Osteocyte (in vitro differentiated cells): ENCODE measurements at regions not wholly inside any gene's neighbourhood (a gene's known extent, or its start where the extent isn't known, plus 50 kb on each side); places are given as distances from the start of the nearest gene placed in this dataset.

Source experiments
- DNase-seq: peaks from one replicate; pipeline ENCODE4 v3.0.0; 2021; ENCODE audit warnings: mixed read lengths; ENCODE audit not compliant: unreplicated experiment; ENCODE audit errors: extremely low spot score
- H3K27ac Mint-ChIP-seq: one replicate; pipeline ENCODE4 v1.8.0; 2021; ENCODE audit warnings: mild to moderate bottlenecking, mixed read lengths; ENCODE audit not compliant: unreplicated experiment
- H3K27me3 Mint-ChIP-seq: one replicate; pipeline ENCODE4 v1.8.0; 2021; ENCODE audit warnings: mixed read lengths; ENCODE audit not compliant: unreplicated experiment
- H3K36me3 Mint-ChIP-seq: one replicate; pipeline ENCODE4 v1.8.0; 2021; ENCODE audit warnings: mixed read lengths; ENCODE audit not compliant: unreplicated experiment
- H3K4me1 Mint-ChIP-seq: one replicate; pipeline ENCODE4 v1.8.0; 2021; ENCODE audit warnings: mixed read lengths; ENCODE audit not compliant: unreplicated experiment
- H3K4me3 Mint-ChIP-seq: one replicate; pipeline ENCODE4 v1.8.0; 2021; ENCODE audit warnings: mild to moderate bottlenecking, moderate library complexity, mixed read lengths; ENCODE audit not compliant: unreplicated experiment
- H3K9me3 Mint-ChIP-seq: one replicate; pipeline ENCODE4 v1.8.0; 2021; ENCODE audit warnings: mixed read lengths; ENCODE audit not compliant: unreplicated experiment
- TF ChIP-seq, protein P1 (sequence below): fragments of 200-600 bp; sonication (generic); IDR thresholded peaks from 2 replicates; pipeline ENCODE4 v1.5.0; 2021; ENCODE audit warnings: antibody characterized with exemption, mild to moderate bottlenecking, moderate library complexity

DNA sequence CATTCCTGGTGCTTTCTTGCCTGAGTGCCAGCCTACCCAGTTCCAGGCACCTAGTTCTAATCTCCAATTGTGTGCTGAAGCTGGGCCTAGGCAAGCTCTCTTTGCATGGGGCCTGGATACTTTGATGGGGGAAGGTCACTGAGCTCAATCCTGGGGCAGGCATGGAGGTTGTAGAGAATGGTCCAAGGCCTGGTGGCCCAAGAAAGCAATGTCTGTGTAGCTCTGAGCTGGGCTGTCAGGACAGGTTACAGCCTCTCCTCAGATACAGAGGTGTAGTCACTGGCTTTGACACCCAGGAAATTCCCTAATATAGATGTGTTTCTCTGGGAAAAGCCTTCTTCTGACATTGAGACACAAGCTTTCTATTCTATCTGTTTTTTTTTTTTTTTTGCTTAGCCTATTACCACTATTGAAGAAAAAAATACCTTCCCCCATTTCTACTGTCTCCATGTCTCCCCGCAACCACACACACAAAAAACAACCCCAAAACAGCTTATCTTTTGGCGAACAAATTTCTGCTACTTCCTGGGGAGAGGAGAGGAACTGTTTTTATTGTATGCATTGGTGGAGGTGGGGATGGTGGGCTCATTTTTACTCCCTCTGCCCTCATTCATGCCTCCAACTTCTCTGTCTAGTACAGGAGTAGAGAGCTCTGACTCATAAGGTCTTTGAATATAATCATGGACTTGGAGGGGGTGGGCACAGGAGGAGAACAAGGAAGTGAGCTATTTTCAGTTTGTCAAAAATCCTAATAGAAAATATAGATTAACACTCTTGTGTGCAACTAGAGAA, 66.7 kb upstream of the DHX15 start:
- peaks cover 8% of the 10 kb centered on the region for H3K4me1 Mint-ChIP-seq
- H3K9me3 Mint-ChIP-seq, result no peaks in the 10 kb centered on the region
- no peak overlapping the region for H3K27ac Mint-ChIP-seq
- no peak overlapping the region for H3K4me3 Mint-ChIP-seq
- no peak for DNase-seq
- H3K27me3 Mint-ChIP-seq, result no peaks in the 10 kb centered on the region
- TF ChIP-seq, protein P1, sequence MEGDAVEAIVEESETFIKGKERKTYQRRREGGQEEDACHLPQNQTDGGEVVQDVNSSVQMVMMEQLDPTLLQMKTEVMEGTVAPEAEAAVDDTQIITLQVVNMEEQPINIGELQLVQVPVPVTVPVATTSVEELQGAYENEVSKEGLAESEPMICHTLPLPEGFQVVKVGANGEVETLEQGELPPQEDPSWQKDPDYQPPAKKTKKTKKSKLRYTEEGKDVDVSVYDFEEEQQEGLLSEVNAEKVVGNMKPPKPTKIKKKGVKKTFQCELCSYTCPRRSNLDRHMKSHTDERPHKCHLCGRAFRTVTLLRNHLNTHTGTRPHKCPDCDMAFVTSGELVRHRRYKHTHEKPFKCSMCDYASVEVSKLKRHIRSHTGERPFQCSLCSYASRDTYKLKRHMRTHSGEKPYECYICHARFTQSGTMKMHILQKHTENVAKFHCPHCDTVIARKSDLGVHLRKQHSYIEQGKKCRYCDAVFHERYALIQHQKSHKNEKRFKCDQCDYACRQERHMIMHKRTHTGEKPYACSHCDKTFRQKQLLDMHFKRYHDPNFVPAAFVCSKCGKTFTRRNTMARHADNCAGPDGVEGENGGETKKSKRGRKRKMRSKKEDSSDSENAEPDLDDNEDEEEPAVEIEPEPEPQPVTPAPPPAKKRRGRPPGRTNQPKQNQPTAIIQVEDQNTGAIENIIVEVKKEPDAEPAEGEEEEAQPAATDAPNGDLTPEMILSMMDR, result no peak
- H3K36me3 Mint-ChIP-seq, result no peaks in the 10 kb centered on the region

GRCh38 chr4:24655326-24655725, 71.0 kb upstream of the DHX15 start:
- H3K27ac Mint-ChIP-seq, result no peak overlapping the region
- TF ChIP-seq, protein P1, result no peak
- DNase-seq, result no peak
- H3K4me3 Mint-ChIP-seq, result no peak overlapping the region
- H3K36me3 Mint-ChIP-seq, result no peaks in the 10 kb centered on the region
- no peaks in the 10 kb centered on the region for H3K9me3 Mint-ChIP-seq
- no peaks in the 10 kb centered on the region for H3K27me3 Mint-ChIP-seq
- peaks cover 27% of the 10 kb centered on the region for H3K4me1 Mint-ChIP-seq

GRCh38 chr4:24655971-24656370, 71.6 kb upstream of the DHX15 start:
- no peak for DNase-seq
- no peaks in the 10 kb centered on the region for H3K9me3 Mint-ChIP-seq
- no peak overlapping the region for H3K4me3 Mint-ChIP-seq
- H3K4me1 Mint-ChIP-seq, result peaks cover 27% of the 10 kb centered on the region
- TF ChIP-seq, protein P1, result no peak
- H3K27ac Mint-ChIP-seq, result no peak overlapping the region
- no peaks in the 10 kb centered on the region for H3K27me3 Mint-ChIP-seq
- H3K36me3 Mint-ChIP-seq, result no peaks in the 10 kb centered on the region

DNA sequence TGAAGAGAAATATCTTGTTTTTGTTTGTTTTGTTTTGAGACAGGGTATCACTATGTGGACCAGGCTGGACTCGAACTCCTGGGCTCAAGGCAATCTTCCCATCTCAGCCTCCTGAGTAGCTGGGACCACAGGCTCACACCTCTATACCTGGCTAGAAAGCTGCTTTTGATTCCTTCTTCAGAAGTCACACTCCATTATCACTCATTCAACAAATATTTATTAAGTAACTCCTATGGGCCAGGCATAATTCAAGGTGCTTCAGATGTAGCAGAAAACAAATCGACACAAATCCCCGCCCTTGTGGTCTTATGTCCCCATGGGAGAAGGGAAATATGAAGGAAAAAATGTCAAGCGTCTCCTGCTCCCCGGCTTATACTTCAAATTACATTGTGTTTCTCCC, 72.6 kb upstream of the DHX15 start:
- Mint-ChIP-seq H3K9me3 (no peaks in the 10 kb centered on the region), H3K36me3 (no peaks in the 10 kb centered on the region), H3K27ac (no peak overlapping the region), H3K4me1 (peaks cover 27% of the 10 kb centered on the region), H3K4me3 (no peak overlapping the region), H3K27me3 (no peaks in the 10 kb centered on the region)
- TF ChIP-seq, protein P1, result no peak
- DNase-seq, result peak; percentile 13

DNA sequence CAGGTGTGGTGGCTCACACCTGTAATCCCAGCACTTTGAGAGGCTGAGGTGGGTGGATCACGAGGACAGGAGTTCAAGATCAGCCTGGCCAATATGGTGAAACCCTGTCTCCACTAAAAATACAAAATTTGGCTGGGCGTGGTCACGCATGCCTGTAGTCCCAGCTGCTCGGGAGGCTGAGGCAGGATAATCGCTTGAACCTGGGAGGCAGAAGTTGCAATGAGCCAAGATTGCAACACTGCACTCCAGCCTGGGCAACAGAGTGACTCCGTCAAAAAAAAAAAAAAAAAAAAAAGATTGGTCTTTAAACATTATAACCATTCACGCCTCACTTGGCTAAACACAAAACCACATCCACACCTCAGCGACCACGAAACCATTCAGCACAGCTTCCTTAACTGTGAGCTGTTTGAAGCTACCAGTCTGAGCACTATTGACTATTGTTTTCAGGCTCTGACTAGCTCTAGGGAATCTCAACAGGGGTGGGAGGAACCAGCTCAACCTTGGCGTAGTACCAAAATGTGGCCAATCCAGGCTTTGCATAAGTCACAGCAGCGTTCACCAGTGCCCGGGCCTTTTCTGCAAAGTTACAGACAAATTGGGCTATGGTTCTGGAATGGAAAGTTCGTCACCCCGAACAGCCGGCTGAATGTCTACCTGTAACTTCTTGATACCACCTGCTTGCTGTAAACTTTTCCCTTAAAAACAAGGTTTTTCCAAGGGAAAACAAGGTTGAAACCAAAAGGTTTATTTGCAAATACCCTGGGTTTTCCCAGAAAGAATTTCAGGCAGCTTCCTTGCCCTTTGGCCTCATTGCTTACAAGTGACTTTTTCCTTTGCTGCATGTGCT, 73.6 kb upstream of the DHX15 start:
- TF ChIP-seq, protein P1, result no peak
- no peak for DNase-seq
- no peaks in the 10 kb centered on the region for H3K9me3 Mint-ChIP-seq
- H3K27me3 Mint-ChIP-seq, result peaks cover 5% of the 10 kb centered on the region
- H3K36me3 Mint-ChIP-seq, result no peaks in the 10 kb centered on the region
- no peak overlapping the region for H3K27ac Mint-ChIP-seq
- peaks cover 27% of the 10 kb centered on the region for H3K4me1 Mint-ChIP-seq
- no peak overlapping the region for H3K4me3 Mint-ChIP-seq
